K562 (cell line): ENCODE measurements at regions not wholly inside any gene's neighbourhood (a gene's known extent, or its start where the extent isn't known, plus 50 kb on each side); places are given as distances from the start of the nearest gene placed in this dataset.

Experiments used
- ATAC-seq: fragments of 200-7000 bp; cut with Tn5 transposase; 3 replicates; pipeline ENCODE4 v1.9.1; 2020; ENCODE audit warnings: moderate library complexity
- BruUV-seq: library from RNA; stranded (reverse); fragments of 400-500 nt; replicated peaks from 2 replicates; lab custom pipeline; 2021; lab: Mats Ljungman, UMichigan
- CTCF ChIA-PET: fragments of 300-600 bp; formaldehyde crosslinking; extraction: SDS; loops from one replicate; lab custom pipeline; 2021; ENCODE audit warnings: low intra/inter-chr PET ratio; lab: Yijun Ruan, JAX
- POLR2A ChIA-PET: fragments of 300-600, 350-650 bp; sonication (Branson Sonifier 250); formaldehyde crosslinking; extraction: SDS; loops from one replicate; lab custom pipeline; 2021; ENCODE audit warnings: antibody characterized with exemption, inconsistent platforms; lab: Yijun Ruan, JAX
- DNase-seq, 4 experiments: peaks; one replicate each; pipeline versions ENCODE4 v3.0.0 to v3.0.0-alpha.2; 2011 to 2018; ENCODE audit warnings: low spot score in 3 of 4, mixed read lengths in 3 of 4; ENCODE audit errors: extremely low read depth in 1 of 4
- FAIRE-seq: peaks from 2 replicates; lab custom pipeline; 2011; peaks lifted over from hg19 to GRCh38; lab: Jason Lieb, UNC
- H2AFZ ChIP-seq: 2 replicates; pipeline ENCODE4 v1.6.0; 2011; ENCODE audit warnings: low read depth, low read length, control low read depth, inconsistent platforms
- H3K27ac ChIP-seq: fragments of 200-600 bp; 3 replicates; pipeline ENCODE4 v1.8.0; 2011; ENCODE audit warnings: low read depth, mild to moderate bottlenecking, control low read depth, inconsistent platforms, low read length, moderate library complexity, mixed read lengths; ENCODE audit errors: extremely low read depth
- H3K27me3 ChIP-seq, 2 experiments: fragments of 300-600 bp in 1 of 2; 2 replicates in 1 of 2; 3 replicates in 1 of 2; pipeline versions ENCODE4 v1.6.0 to v1.8.0; 2011; ENCODE audit warnings: inconsistent platforms in 2 of 2, low read length in 2 of 2, mild to moderate bottlenecking in 1 of 2, mixed read lengths in 1 of 2, moderate library complexity in 1 of 2; ENCODE audit not compliant: control insufficient read depth in 2 of 2, insufficient read depth in 2 of 2
- H3K36me3 ChIP-seq: fragments of 300-600 bp; 3 replicates; pipeline ENCODE4 v1.8.0; 2011; ENCODE audit warnings: mild to moderate bottlenecking, low read length, inconsistent platforms; ENCODE audit not compliant: control insufficient read depth, insufficient read depth
- H3K4me1 ChIP-seq, 2 experiments: fragments of 200-600 bp in 1 of 2; replicated peaks in 1 of 2; 2 replicates in 1 of 2; 3 replicates in 1 of 2; pipeline versions ENCODE4 v1.5.1 to v1.8.0; 2011; ENCODE audit warnings: inconsistent platforms in 2 of 2, low read length in 2 of 2, mild to moderate bottlenecking in 1 of 2, mixed read lengths in 1 of 2, moderate library complexity in 1 of 2; ENCODE audit not compliant: control insufficient read depth in 2 of 2, insufficient read depth in 2 of 2
- H3K4me2 ChIP-seq: 2 replicates; pipeline ENCODE4 v1.6.1; 2011; ENCODE audit warnings: low read length, control low read depth, inconsistent platforms, mixed read lengths; ENCODE audit not compliant: insufficient read depth
- H3K4me3 ChIP-seq: fragments of 200-600 bp; sonication (generic), shearing (Covaris generic); 2 replicates; pipeline ENCODE4 v1.5.1; 2016; ENCODE audit warnings: control low read depth, inconsistent platforms
- H3K79me2 ChIP-seq: fragments of 200-600 bp; 3 replicates; pipeline ENCODE4 v1.8.0; 2011; ENCODE audit warnings: low read length, inconsistent platforms; ENCODE audit not compliant: control insufficient read depth, insufficient read depth
- H3K9ac ChIP-seq, 2 experiments: 2 replicates each; pipeline versions ENCODE4 v1.6.0 to v1.6.1; 2011; ENCODE audit warnings: low read depth in 2 of 2, low read length in 2 of 2, control low read depth in 1 of 2, inconsistent platforms in 1 of 2, mild to moderate bottlenecking in 1 of 2, mixed read lengths in 1 of 2; ENCODE audit not compliant: insufficient read depth in 1 of 2
- H3K9me1 ChIP-seq: one replicate; pipeline ENCODE4 v1.6.0; 2011; ENCODE audit warnings: inconsistent platforms, mild to moderate bottlenecking, low read length, moderate library complexity; ENCODE audit not compliant: control insufficient read depth, insufficient read depth
- H3K9me3 ChIP-seq: replicated peaks from 2 replicates; pipeline ENCODE4 v1.5.1; 2011; ENCODE audit warnings: low read depth, low read length, inconsistent platforms; ENCODE audit not compliant: control insufficient read depth, insufficient read depth
- H4K20me1 ChIP-seq: replicated peaks from 2 replicates; pipeline ENCODE4 v1.6.1; 2011; ENCODE audit warnings: low read length, inconsistent platforms, mixed read lengths; ENCODE audit not compliant: control insufficient read depth, insufficient read depth
- CBX8 ChIP-seq: fragments of 200-600 bp; sonication (generic); IDR thresholded peaks from 2 replicates; pipeline ENCODE4 v1.6.1; 2012; ENCODE audit warnings: borderline replicate concordance, mixed run types, low read depth, mild to moderate bottlenecking, moderate library complexity, mixed read lengths, low read length, control low read depth, inconsistent platforms; ENCODE audit not compliant: poor library complexity, severe bottlenecking; ENCODE audit errors: extremely low read depth
- ELF1 ChIP-seq: fragments of 200-800 bp; sonication (Bioruptor generic); IDR thresholded peaks from 2 replicates; pipeline ENCODE4 v1.6.1; 2016; ENCODE audit warnings: missing genetic modification characterization, missing compliant biosample characterization
- HOMEZ ChIP-seq: fragments of 250-450 bp; sonication (Bioruptor Pico); IDR thresholded peaks from 2 replicates; pipeline ENCODE4 v1.4.0; 2020; ENCODE audit warnings: mild to moderate bottlenecking, moderate library complexity
- MCM2 ChIP-seq: fragments of 450-650 bp; IDR thresholded peaks from 2 replicates; pipeline ENCODE4 v1.6.1; 2017; ENCODE audit warnings: low read depth, mild to moderate bottlenecking
- MED1 ChIP-seq: sonication (generic); formaldehyde crosslinking; IDR thresholded peaks from 2 replicates; pipeline ENCODE4 v1.8.1; 2023; ENCODE audit warnings: missing genetic modification reagents, borderline replicate concordance
- NUFIP1 ChIP-seq: fragments of 450-650 bp; IDR thresholded peaks from 2 replicates; pipeline ENCODE4 v1.6.1; 2018; ENCODE audit not compliant: partially characterized antibody
- PHTF2 ChIP-seq: fragments of 250-450 bp; sonication (Bioruptor Pico); IDR thresholded peaks from 2 replicates; pipeline ENCODE4 v1.5.0; 2021; ENCODE audit warnings: mild to moderate bottlenecking
- PURB ChIP-seq: sonication (generic); formaldehyde crosslinking; IDR thresholded peaks from 2 replicates; pipeline ENCODE4 v1.9.0; 2021; ENCODE audit warnings: low read depth, mild to moderate bottlenecking, missing genetic modification reagents
- SNRNP70 ChIP-seq: fragments of 200-400 bp; formaldehyde crosslinking; optimal IDR thresholded peaks from 2 replicates; pipeline ENCODE3; 2017; ENCODE audit warnings: low read depth, low read length
- TAF15 ChIP-seq: fragments of 200-400 bp; formaldehyde crosslinking; IDR thresholded peaks from 2 replicates; pipeline ENCODE4 v1.6.1; 2017; ENCODE audit warnings: mild to moderate bottlenecking, low read depth, low read length, moderate library complexity
- VEZF1 ChIP-seq: fragments of 200-800 bp; sonication (Bioruptor generic); IDR thresholded peaks from 2 replicates; pipeline ENCODE4 v1.6.1; 2017; ENCODE audit warnings: missing genetic modification characterization, missing compliant biosample characterization
- ZBTB2 ChIP-seq: fragments of 450-650 bp; IDR thresholded peaks from 2 replicates; pipeline ENCODE4 v1.6.1; 2016; ENCODE audit warnings: antibody characterized with exemption
- ZNF12 ChIP-seq: sonication (generic); formaldehyde crosslinking; IDR thresholded peaks from 2 replicates; pipeline ENCODE4 v1.4.0; 2020; ENCODE audit warnings: mild to moderate bottlenecking, missing genetic modification reagents
- ZNF165 ChIP-seq: fragments of 250-450 bp; sonication (Bioruptor Pico); IDR thresholded peaks from 2 replicates; pipeline ENCODE4 v1.4.0; 2020; ENCODE audit warnings: borderline replicate concordance
- ZNF274 ChIP-seq: IDR thresholded peaks from 2 replicates; pipeline ENCODE4 v1.6.1; 2011; ENCODE audit warnings: low read depth, mild to moderate bottlenecking, low read length, moderate library complexity, borderline replicate concordance
- whole genome bisulfite sequencing: fragments of 100-300 bp; shearing (Covaris generic); methylation state at CpG from one replicate; pipeline ENCODE4 v1.1.6; 2016; ENCODE audit warnings: low coverage, mixed read lengths; ENCODE audit not compliant: insufficient coverage; ENCODE audit errors: missing lambda C conversion rate; 5-methylcytosine and 5-hydroxymethylcytosine counted together
- in situ Hi-C: fragments of 300-500 bp; cut with MboI; formaldehyde crosslinking; loops from 4 replicates; pipeline ENCODE4 v1.15.0; 2018; ENCODE audit warnings: inconsistent platforms, mixed read lengths
- intact Hi-C: fragments of 100-400 bp; cut with micrococcal nuclease; formaldehyde crosslinking; loops from 2 replicates; pipeline ENCODE4 v1.14.2; 2022

- intact Hi-C loops (no loop called here), in situ Hi-C loops (no loop called here)
- CTCF ChIA-PET, result no interaction called here
- Histone ChIP-seq H4K20me1 (no peaks in the 10 kb centered on the region), H3K27me3 (no peaks in the 10 kb centered on the region), H3K9ac (no peak overlapping the region), H2AFZ (no peak overlapping the region), H3K4me2 (no peak overlapping the region), H3K4me1 (no peaks in the 10 kb centered on the region), H3K36me3 (no peaks in the 10 kb centered on the region), H3K9me1 (no peaks in the 10 kb centered on the region), H3K9me3 (no peaks in the 10 kb centered on the region), H3K79me2 (no peaks in the 10 kb centered on the region), H3K4me3 (no peak overlapping the region), H3K27ac (no peak overlapping the region)
- POLR2A ChIA-PET, result no interaction called here
- FAIRE-seq, result no peak
- DNase-seq, result no peak
- no TSS peak for BruUV-seq
- 0% methylated on average over 3 of the region's 3 CpGs for WGBS
- no peak for ATAC-seq
- TF ChIP-seq ELF1, result no peak
- no peak for TF ChIP-seq CBX8
- no peak for TF ChIP-seq MCM2
- no peak for TF ChIP-seq ZNF274
- no peak for TF ChIP-seq PURB
- no peak for TF ChIP-seq VEZF1 (CRISPR knock-in tag)
- TF ChIP-seq ZNF165 (CRISPR knock-in tag), result no peak
- no peak for TF ChIP-seq TAF15
- no peak for TF ChIP-seq SNRNP70
- TF ChIP-seq NUFIP1, result no peak
- no peak for TF ChIP-seq ZBTB2
- no peak for TF ChIP-seq PHTF2 (CRISPR knock-in tag)
- no peak for TF ChIP-seq ZNF12 (CRISPR knock-in tag)
- no peak for TF ChIP-seq HOMEZ (CRISPR knock-in tag)
- TF ChIP-seq MED1 (CRISPR knock-in tag), result no peak
Measured at GRCh38 chr20:10798811-10799210, 125.0 kb upstream of the JAG1 start.
